ENCODE measurements at regions not wholly inside any gene's neighbourhood (a gene's known extent, or its start where the extent isn't known, plus 50 kb on each side); places are given as distances from the start of the nearest gene placed in this dataset.

DNA sequence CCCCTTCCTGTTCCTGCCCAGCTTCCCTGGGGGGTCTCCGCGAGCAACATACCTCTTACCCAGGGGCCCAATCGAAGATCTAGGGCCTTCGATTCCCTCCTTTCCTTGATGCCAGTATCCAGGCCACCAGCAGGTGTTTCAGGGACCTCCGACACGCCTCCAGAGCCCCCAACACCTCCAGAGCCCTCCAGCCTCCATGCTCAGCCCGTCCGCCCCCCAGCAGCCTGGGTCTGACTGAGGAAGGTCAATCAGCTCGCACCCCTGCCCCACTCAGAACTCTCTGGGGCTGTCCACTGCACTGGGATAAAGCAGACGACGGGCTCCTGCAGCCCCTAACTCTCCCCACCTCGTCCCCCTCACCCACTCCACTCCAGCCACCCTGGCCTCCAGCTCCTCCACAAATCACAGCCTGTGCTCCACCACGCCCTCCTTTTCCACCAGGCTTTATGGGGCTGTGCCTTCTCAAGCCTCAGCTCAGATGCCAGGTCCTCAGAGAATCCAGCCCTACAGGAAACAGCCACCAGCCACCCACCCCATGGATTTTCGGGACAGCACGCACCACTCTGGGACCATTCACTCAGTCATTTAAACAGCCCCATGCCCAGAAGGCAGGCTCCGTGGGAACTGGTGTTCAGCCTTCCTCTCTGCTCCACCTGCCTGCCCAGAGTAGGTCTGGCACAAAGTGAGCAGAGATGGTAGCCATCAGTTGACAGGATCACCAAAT, 247.1 kb downstream of the RBFOX3 start:
- TF ChIP-seq, protein P1, sequence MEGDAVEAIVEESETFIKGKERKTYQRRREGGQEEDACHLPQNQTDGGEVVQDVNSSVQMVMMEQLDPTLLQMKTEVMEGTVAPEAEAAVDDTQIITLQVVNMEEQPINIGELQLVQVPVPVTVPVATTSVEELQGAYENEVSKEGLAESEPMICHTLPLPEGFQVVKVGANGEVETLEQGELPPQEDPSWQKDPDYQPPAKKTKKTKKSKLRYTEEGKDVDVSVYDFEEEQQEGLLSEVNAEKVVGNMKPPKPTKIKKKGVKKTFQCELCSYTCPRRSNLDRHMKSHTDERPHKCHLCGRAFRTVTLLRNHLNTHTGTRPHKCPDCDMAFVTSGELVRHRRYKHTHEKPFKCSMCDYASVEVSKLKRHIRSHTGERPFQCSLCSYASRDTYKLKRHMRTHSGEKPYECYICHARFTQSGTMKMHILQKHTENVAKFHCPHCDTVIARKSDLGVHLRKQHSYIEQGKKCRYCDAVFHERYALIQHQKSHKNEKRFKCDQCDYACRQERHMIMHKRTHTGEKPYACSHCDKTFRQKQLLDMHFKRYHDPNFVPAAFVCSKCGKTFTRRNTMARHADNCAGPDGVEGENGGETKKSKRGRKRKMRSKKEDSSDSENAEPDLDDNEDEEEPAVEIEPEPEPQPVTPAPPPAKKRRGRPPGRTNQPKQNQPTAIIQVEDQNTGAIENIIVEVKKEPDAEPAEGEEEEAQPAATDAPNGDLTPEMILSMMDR (IDR thresholded peaks at IDR 0.05 in 8 of 11, conservative IDR thresholded peaks at IDR 0.05 in 3 of 11): no peak
- TF ChIP-seq POLR2AphosphoS5 (IDR thresholded peaks at IDR 0.05): no peak
